HCT116 (cell line): ENCODE measurements at regions not wholly inside any gene's neighbourhood (a gene's known extent, or its start where the extent isn't known, plus 50 kb on each side); places are given as distances from the start of the nearest gene placed in this dataset.

Experiments used
- ATAC-seq: fragments of 200-7000 bp; cut with Tn5 transposase; 2 replicates; pipeline ENCODE4 v1.9.1; 2020; ENCODE audit warnings: mild to moderate bottlenecking, moderate library complexity
- BruUV-seq: library from RNA; stranded (reverse); fragments of 400-500 nt; replicated peaks from 2 replicates; lab custom pipeline; 2021; lab: Mats Ljungman, UMichigan
- CTCF ChIA-PET: fragments of 300-600 bp; sonication (Branson Sonifier 250); formaldehyde crosslinking; loops from one replicate; lab custom pipeline; 2021; ENCODE audit warnings: antibody characterized with exemption; lab: Charles Lee
- POLR2A ChIA-PET: fragments of 300-600, 350-600 bp; sonication (Branson Sonifier 250); formaldehyde crosslinking; loops from one replicate; lab custom pipeline; 2021; ENCODE audit warnings: antibody characterized with exemption; lab: Charles Lee
- RAD21 ChIA-PET, 2 experiments: fragments of 300-600 bp; sonication (Branson Sonifier 250); formaldehyde crosslinking; loops; one replicate each; lab custom pipeline; 2023; ENCODE audit warnings: low total read pairs in 2 of 2; ENCODE audit not compliant: uncharacterized antibody in 2 of 2, unreplicated experiment in 2 of 2, low non-redundant PET in 1 of 2; lab: Charles Lee
- DNase-seq: peaks from one replicate; pipeline ENCODE4 v3.0.0-alpha.2; 2010; ENCODE audit warnings: low read depth, low spot score
- H2AFZ ChIP-seq: fragments of 200-600 bp; shearing (Covaris generic), sonication (generic); 2 replicates; pipeline ENCODE4 v1.6.1; 2017; ENCODE audit warnings: low read depth, mixed run types, mixed read lengths, antibody characterized with exemption, low read length; ENCODE audit not compliant: poor library complexity, severe bottlenecking
- H3K27ac ChIP-seq: 2 replicates; pipeline ENCODE4 v1.5.1; 2012; ENCODE audit warnings: low read depth, low read length
- H3K27me3 ChIP-seq: fragments of 200-600 bp; sonication (generic); 2 replicates; pipeline ENCODE4 v1.6.1; 2016; ENCODE audit warnings: mixed run types, low read length, mixed read lengths; ENCODE audit not compliant: insufficient read depth
- H3K36me3 ChIP-seq, 2 experiments: fragments of 200-500 bp in 1 of 2; fragments of 200-600 bp in 1 of 2; sonication (Bioruptor generic) in 1 of 2; sonication (generic) in 1 of 2; 2 replicates each; pipeline versions ENCODE4 v1.5.1 to v1.6.1; 2014 to 2016; ENCODE audit warnings: low read length in 2 of 2, inconsistent platforms in 1 of 2, mixed read lengths in 1 of 2, mixed run types in 1 of 2; ENCODE audit not compliant: insufficient read depth in 2 of 2, control insufficient read depth in 1 of 2
- H3K4me1 ChIP-seq, 2 experiments: fragments of 200-600 bp in 1 of 2; sonication (generic) in 1 of 2; 2 replicates each; pipeline versions ENCODE4 v1.5.1 to v1.6.1; 2012 to 2017; ENCODE audit warnings: low read length in 2 of 2, inconsistent platforms in 1 of 2, mild to moderate bottlenecking in 1 of 2, mixed read lengths in 1 of 2, mixed run types in 1 of 2, moderate library complexity in 1 of 2; ENCODE audit not compliant: insufficient read depth in 2 of 2, control insufficient read depth in 1 of 2
- H3K4me2 ChIP-seq: fragments of 200-600 bp; sonication (generic); 2 replicates; pipeline ENCODE4 v1.6.1; 2017; ENCODE audit warnings: mixed run types, low read length, mixed read lengths
- H3K4me3 ChIP-seq, 2 experiments: fragments of 200-600 bp in 1 of 2; sonication (generic) in 1 of 2; replicated peaks in 1 of 2; 2 replicates each; pipeline ENCODE4 v1.5.1; 2011 to 2016; ENCODE audit warnings: low read length in 2 of 2, control low read depth in 1 of 2, low read depth in 1 of 2, mild to moderate bottlenecking in 1 of 2, mixed read lengths in 1 of 2, mixed run types in 1 of 2
- H3K79me2 ChIP-seq: fragments of 200-600 bp; sonication (generic); 2 replicates; pipeline ENCODE4 v1.6.1; 2017; ENCODE audit warnings: mild to moderate bottlenecking, mixed run types, low read length, moderate library complexity, mixed read lengths; ENCODE audit not compliant: insufficient read depth
- H3K9ac ChIP-seq: fragments of 200-600 bp; sonication (generic); 2 replicates; pipeline ENCODE4 v1.6.1; 2016; ENCODE audit warnings: low read length, mixed read lengths
- H3K9me2 ChIP-seq: fragments of 200-600 bp; sonication (generic), shearing (Covaris generic); 2 replicates; pipeline ENCODE4 v1.6.1; 2017; ENCODE audit warnings: mixed run types, mild to moderate bottlenecking, moderate library complexity; ENCODE audit not compliant: insufficient read depth
- H3K9me3 ChIP-seq, 2 experiments: fragments of 200-500 bp in 1 of 2; fragments of 200-600 bp in 1 of 2; sonication (Bioruptor generic) in 1 of 2; sonication (generic) in 1 of 2; 2 replicates each; pipeline ENCODE4 v1.6.1; 2014 to 2017; ENCODE audit warnings: low read length in 2 of 2, mixed read lengths in 2 of 2, inconsistent platforms in 1 of 2, low read depth in 1 of 2, mild to moderate bottlenecking in 1 of 2, mixed run types in 1 of 2, moderate library complexity in 1 of 2; ENCODE audit not compliant: control insufficient read depth in 1 of 2, insufficient read depth in 1 of 2
- H4K20me1 ChIP-seq: fragments of 200-600 bp; sonication (generic), shearing (Covaris generic); 2 replicates; pipeline ENCODE4 v1.6.1; 2017; ENCODE audit warnings: mixed run types, mild to moderate bottlenecking, moderate library complexity; ENCODE audit not compliant: insufficient read depth
- CBX3 ChIP-seq: IDR thresholded peaks from 2 replicates; pipeline ENCODE4 v1.6.1; 2012; ENCODE audit warnings: low read depth
- CEBPB ChIP-seq: IDR thresholded peaks from 2 replicates; pipeline ENCODE4 v1.6.1; 2012; ENCODE audit warnings: low read depth
- CTCF ChIP-seq, 3 experiments: fragments of 200-600 bp in 1 of 3; sonication (generic) in 1 of 3; IDR thresholded peaks in 2 of 3; conservative IDR thresholded peaks in 1 of 3; 2 replicates each; pipeline ENCODE4 v1.5.1; 2012 to 2017; ENCODE audit warnings: low read depth in 2 of 3, low read length in 2 of 3, antibody characterized with exemption in 1 of 3, borderline replicate concordance in 1 of 3, control low read depth in 1 of 3, mild to moderate bottlenecking in 1 of 3, mixed read lengths in 1 of 3, mixed run types in 1 of 3, moderate library complexity in 1 of 3; ENCODE audit not compliant: insufficient read depth in 1 of 3
- ELF1 ChIP-seq: IDR thresholded peaks from 2 replicates; pipeline ENCODE4 v1.6.1; 2012; ENCODE audit warnings: low read depth, borderline replicate concordance
- EZH2 ChIP-seq: fragments of 200-600 bp; sonication (generic); IDR thresholded peaks from 2 replicates; pipeline ENCODE4 v1.6.1; 2017; ENCODE audit warnings: antibody characterized with exemption, mixed run types
- EZH2phosphoT487 ChIP-seq: fragments of 200-600 bp; IDR thresholded peaks from 2 replicates; pipeline ENCODE4 v1.6.1; 2018; ENCODE audit warnings: antibody characterized with exemption, borderline replicate concordance
- FOSL1 ChIP-seq: IDR thresholded peaks from 2 replicates; pipeline ENCODE4 v1.6.1; 2012; ENCODE audit warnings: low read depth
- POLR2A ChIP-seq: IDR thresholded peaks from 2 replicates; pipeline ENCODE4 v1.7.0; 2011; ENCODE audit warnings: borderline replicate concordance; ENCODE audit not compliant: insufficient read depth, insufficient read length; ENCODE audit errors: extremely low read depth
- POLR2AphosphoS5 ChIP-seq: IDR thresholded peaks from 2 replicates; pipeline ENCODE4 v1.6.1; 2011; ENCODE audit warnings: mild to moderate bottlenecking, low read depth, low read length, moderate library complexity
- REST ChIP-seq: IDR thresholded peaks from 2 replicates; pipeline ENCODE4 v1.6.1; 2012; ENCODE audit warnings: low read depth
- SIN3A ChIP-seq: IDR thresholded peaks from 2 replicates; pipeline ENCODE4 v1.6.1; 2012; ENCODE audit warnings: low read depth
- TCF7L2 ChIP-seq: IDR thresholded peaks from 2 replicates; pipeline ENCODE4 v1.7.0; 2011; ENCODE audit warnings: borderline replicate concordance, inconsistent platforms; ENCODE audit not compliant: insufficient read depth, insufficient read length; ENCODE audit errors: extremely low read depth
- YY1 ChIP-seq: IDR thresholded peaks from 2 replicates; pipeline ENCODE4 v1.6.1; 2011; ENCODE audit warnings: low read length, low read depth, moderate library complexity, mild to moderate bottlenecking; ENCODE audit not compliant: insufficient replicate concordance; ENCODE audit errors: extremely low read depth
- ZFX ChIP-seq: fragments of 450-650 bp; IDR thresholded peaks from 2 replicates; pipeline ENCODE4 v1.6.1; 2017
- intact Hi-C: fragments of 100-400 bp; cut with micrococcal nuclease; formaldehyde crosslinking; loops from 2 replicates; pipeline ENCODE4 v1.10.0; 2022

GRCh38 chr20:39451386-39451785, 489.2 kb downstream of the DHX35 start:
- POLR2A ChIA-PET: no interaction called here
- Histone ChIP-seq H3K4me2 (no peak overlapping the region), H2AFZ (no peak overlapping the region), H3K27ac (no peak overlapping the region), H3K9ac (no peak overlapping the region), H3K27me3 (no peaks in the 10 kb centered on the region), H4K20me1 (no peaks in the 10 kb centered on the region), H3K9me3 (no peaks in the 10 kb centered on the region), H3K36me3 (no peaks in the 10 kb centered on the region), H3K4me3 (no peak overlapping the region), H3K79me2 (no peaks in the 10 kb centered on the region), H3K9me2 (no peaks in the 10 kb centered on the region), H3K4me1 (no peaks in the 10 kb centered on the region)
- no peak for TF ChIP-seq CEBPB
- no TSS peak for BruUV-seq
- intact Hi-C loops: no loop called here
- CTCF ChIA-PET: no interaction called here
- ATAC-seq (no peak), DNase-seq (no peak)
- RAD21 ChIA-PET: no interaction called here

GRCh38 chr20:39446397-39446796, 484.3 kb downstream of the DHX35 start:
- no peak overlapping the region for H2AFZ ChIP-seq
- H4K20me1 ChIP-seq: no peaks in the 10 kb centered on the region
- ATAC-seq (no peak), DNase-seq (no peak)
- H3K9me3 ChIP-seq: 0 out of 4 replicates have a peak, but pooled peaks cover 0 to 4% of the 10 kb centered on the region in 2 experiments
- no peak overlapping the region for H3K27ac ChIP-seq
- H3K4me3 ChIP-seq: no peak overlapping the region
- no peaks in the 10 kb centered on the region for H3K36me3 ChIP-seq
- no peaks in the 10 kb centered on the region for H3K27me3 ChIP-seq
- ChIA-PET POLR2A (no interaction called here), CTCF (no interaction called here), RAD21 (no interaction called here)
- intact Hi-C loops: no loop called here
- no peaks in the 10 kb centered on the region for H3K4me1 ChIP-seq
- H3K79me2 ChIP-seq: no peaks in the 10 kb centered on the region
- BruUV-seq: no TSS peak
- H3K9me2 ChIP-seq: no peaks in the 10 kb centered on the region
- H3K4me2 ChIP-seq: no peak overlapping the region
- H3K9ac ChIP-seq: no peak overlapping the region
- TF ChIP-seq YY1: no peak
- TF ChIP-seq CBX3: no peak
- TF ChIP-seq POLR2AphosphoS5: no peak
- no peak for TF ChIP-seq FOSL1
- TF ChIP-seq SIN3A: no peak
- TF ChIP-seq ELF1: no peak
- no peak for TF ChIP-seq CEBPB
- no peak for TF ChIP-seq ZFX
- TF ChIP-seq EZH2phosphoT487: no peak
- TF ChIP-seq REST: no peak
- TF ChIP-seq CTCF (IDR thresholded peaks at IDR 0.05 in 2 of 3, conservative IDR thresholded peaks at IDR 0.05 in 1 of 3; ENCODE audit: borderline replicate concordance in 1 of 3, insufficient read depth in 1 of 3, low read depth in 2 of 3, low read length in 2 of 3): no peak
- TF ChIP-seq EZH2: no peak
- TF ChIP-seq POLR2A: no peak
- no peak for TF ChIP-seq TCF7L2
